Transverse colon (tissue), 4 donors: ENCODE measurements at regions not wholly inside any gene's neighbourhood (a gene's known extent, or its start where the extent isn't known, plus 50 kb on each side); places are given as distances from the start of the nearest gene placed in this dataset.

Experiments
- DNase-seq: peaks from one replicate; pipeline ENCODE4 v3.0.0-alpha.2; 2019
- H3K27ac ChIP-seq, 4 donors: fragments of 200-600 bp; sonication (generic); 2 replicates each; pipeline ENCODE4 v1.5.1; 2016 to 2018; ENCODE audit warnings: inconsistent platforms in 4 of 4
- H3K27me3 ChIP-seq: fragments of 200-600 bp; sonication (generic); 2 replicates; pipeline ENCODE4 v1.5.1; 2017; ENCODE audit warnings: inconsistent platforms
- H3K36me3 ChIP-seq, 4 donors: fragments of 200-600 bp; sonication (generic); 2 replicates each; pipeline ENCODE4 v1.5.1; 2017 to 2019; ENCODE audit warnings: inconsistent platforms in 4 of 4
- H3K4me1 ChIP-seq, 4 donors: fragments of 200-600 bp; sonication (generic); 2 replicates each; pipeline ENCODE4 v1.5.1; 2017 to 2020; ENCODE audit warnings: inconsistent platforms in 4 of 4
- H3K4me3 ChIP-seq, 4 donors: fragments of 200-600 bp; sonication (generic); 1 replicate in 1 of 4; 2 replicates in 3 of 4; pipeline versions ENCODE4 v1.5.1 to v1.6.1; 2017 to 2019; ENCODE audit warnings: inconsistent platforms in 4 of 4
- H3K9me3 ChIP-seq, 2 donors: fragments of 200-600 bp; sonication (generic); 2 replicates each; pipeline ENCODE4 v1.5.1; 2017 to 2019; ENCODE audit warnings: inconsistent platforms in 2 of 2
- EP300 ChIP-seq: sonication (generic); formaldehyde crosslinking; IDR thresholded peaks from one replicate; pipeline ENCODE4 v1.6.1; 2017; ENCODE audit warnings: antibody characterized with exemption, low read depth
- POLR2A ChIP-seq: fragments of 450-650 bp; IDR thresholded peaks from one replicate; pipeline ENCODE4 v1.6.1; 2016; ENCODE audit warnings: antibody characterized with exemption, mild to moderate bottlenecking, moderate library complexity
- POLR2AphosphoS5 ChIP-seq, 3 donors: sonication (generic); formaldehyde crosslinking; IDR thresholded peaks; one replicate each; pipeline ENCODE4 v1.6.1; 2016; ENCODE audit warnings: antibody characterized with exemption in 3 of 3
- WGBS, 2 donors: methylation state at CpG; one replicate each; pipeline ENCODE4 v1.1.5; 2018; ENCODE audit warnings: low coverage in 1 of 2; 5-methylcytosine and 5-hydroxymethylcytosine counted together
- in situ Hi-C, 4 donors: fragments of 200-750 bp; cut with MboI; loops; one replicate each; pipeline versions ENCODE4 v1.15.0 to v1.15.1; 2017; ENCODE audit warnings: low sequenced_read_pairs in 3 of 4, low pct_ligation_motif_present in 1 of 4, low pct_unique_long_range_greater_than_20kb in 1 of 4
- intact Hi-C: fragments of 100-400 bp; cut with DNase I; formaldehyde crosslinking; loops from one replicate; pipeline ENCODE4 v1.15.1; 2023; ENCODE audit warnings: low total_unique reads
- TF ChIP-seq, protein P1 (sequence below), 5 experiments: fragments of 200-600 bp in 3 of 5; fragments of 450-650 bp in 2 of 5; sonication (generic) in 3 of 5; IDR thresholded peaks; 1 replicate in 2 of 5; 2 replicates in 3 of 5; pipeline ENCODE4 v1.5.1; 2016 to 2017; ENCODE audit warnings: antibody characterized with exemption in 5 of 5, inconsistent platforms in 3 of 5, mild to moderate bottlenecking in 2 of 5, moderate library complexity in 1 of 5

DNA sequence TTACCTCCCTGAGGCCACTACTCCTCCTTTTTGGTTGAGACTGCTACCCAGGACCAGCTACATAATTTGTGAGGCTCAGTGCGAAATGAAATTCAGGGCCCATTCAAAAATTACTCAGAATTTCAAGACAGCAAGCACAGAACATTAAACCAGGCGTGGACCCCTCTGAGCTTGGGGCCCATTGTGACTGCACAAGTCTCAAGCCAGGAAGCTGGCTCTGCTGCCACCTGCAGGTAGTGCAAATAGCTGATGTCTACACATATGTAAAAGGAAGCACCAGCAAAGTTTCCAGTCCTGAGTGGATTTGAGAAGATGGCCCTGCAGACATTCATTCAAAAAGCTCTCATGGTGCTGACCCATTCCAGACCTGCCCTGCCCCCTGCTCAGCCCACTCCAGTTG, 213.4 kb upstream of the LNX1 start:
- H3K9me3 ChIP-seq: no peaks in the 10 kb centered on the region
- H3K4me3 ChIP-seq: no peak overlapping the region
- peak; percentile 68 for DNase-seq
- in situ Hi-C loops: no loop called here
- no peaks in the 10 kb centered on the region for H3K36me3 ChIP-seq
- intact Hi-C loops: no loop called here
- H3K27me3 ChIP-seq: no peaks in the 10 kb centered on the region
- TF ChIP-seq, protein P1, sequence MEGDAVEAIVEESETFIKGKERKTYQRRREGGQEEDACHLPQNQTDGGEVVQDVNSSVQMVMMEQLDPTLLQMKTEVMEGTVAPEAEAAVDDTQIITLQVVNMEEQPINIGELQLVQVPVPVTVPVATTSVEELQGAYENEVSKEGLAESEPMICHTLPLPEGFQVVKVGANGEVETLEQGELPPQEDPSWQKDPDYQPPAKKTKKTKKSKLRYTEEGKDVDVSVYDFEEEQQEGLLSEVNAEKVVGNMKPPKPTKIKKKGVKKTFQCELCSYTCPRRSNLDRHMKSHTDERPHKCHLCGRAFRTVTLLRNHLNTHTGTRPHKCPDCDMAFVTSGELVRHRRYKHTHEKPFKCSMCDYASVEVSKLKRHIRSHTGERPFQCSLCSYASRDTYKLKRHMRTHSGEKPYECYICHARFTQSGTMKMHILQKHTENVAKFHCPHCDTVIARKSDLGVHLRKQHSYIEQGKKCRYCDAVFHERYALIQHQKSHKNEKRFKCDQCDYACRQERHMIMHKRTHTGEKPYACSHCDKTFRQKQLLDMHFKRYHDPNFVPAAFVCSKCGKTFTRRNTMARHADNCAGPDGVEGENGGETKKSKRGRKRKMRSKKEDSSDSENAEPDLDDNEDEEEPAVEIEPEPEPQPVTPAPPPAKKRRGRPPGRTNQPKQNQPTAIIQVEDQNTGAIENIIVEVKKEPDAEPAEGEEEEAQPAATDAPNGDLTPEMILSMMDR (IDR thresholded peaks at IDR 0.05): peak; percentile 44 to 60 (median 54)
- TF ChIP-seq POLR2A: no peak
- no peak for TF ChIP-seq POLR2AphosphoS5 (IDR thresholded peaks at IDR 0.05)
- no peak for TF ChIP-seq EP300
- no peaks in the 10 kb centered on the region for H3K4me1 ChIP-seq
- no peak overlapping the region for H3K27ac ChIP-seq
- WGBS, 2 donors: 50% methylated on average over 2 of the region's 2 CpGs; no CpG with 5 or more reads in 1 of the 2 donors

DNA sequence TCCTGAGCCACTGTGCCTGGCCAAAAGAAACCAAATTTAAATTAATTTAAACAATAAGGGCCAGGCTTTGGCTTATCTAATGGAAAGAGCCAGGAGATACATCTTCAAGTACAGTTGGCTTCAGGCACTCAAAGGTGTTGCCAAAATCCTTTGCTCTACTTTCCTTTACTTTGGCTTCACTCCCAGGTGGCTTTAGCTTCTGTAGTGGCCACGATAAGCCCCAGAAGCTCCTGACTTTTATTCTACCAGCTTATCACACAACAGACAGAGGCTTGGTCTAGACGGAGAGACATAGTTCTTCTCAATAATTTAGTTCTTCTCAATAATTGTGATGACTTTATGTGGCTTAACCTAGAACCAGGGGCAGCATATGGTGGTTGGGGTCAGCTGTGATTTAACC, 211.2 kb upstream of the LNX1 start:
- H3K27me3 ChIP-seq: no peaks in the 10 kb centered on the region
- intact Hi-C loops: no loop called here
- no peak overlapping the region for H3K27ac ChIP-seq
- no peaks in the 10 kb centered on the region for H3K9me3 ChIP-seq
- TF ChIP-seq EP300: no peak
- TF ChIP-seq, protein P1 (IDR thresholded peaks at IDR 0.05): no peak
- TF ChIP-seq POLR2A: no peak
- TF ChIP-seq POLR2AphosphoS5 (IDR thresholded peaks at IDR 0.05): no peak
- H3K4me1 ChIP-seq: no peaks in the 10 kb centered on the region
- H3K36me3 ChIP-seq: no peaks in the 10 kb centered on the region
- no peak overlapping the region for H3K4me3 ChIP-seq
- DNase-seq: no peak
- WGBS, 2 donors: 64 to 68% methylated on average over 2 of the region's 2 CpGs
- in situ Hi-C loops: no loop called here

- 41 to 50% methylated on average over 3 of the region's 3 CpGs for WGBS, 2 donors
- Histone ChIP-seq H3K36me3 (no peaks in the 10 kb centered on the region), H3K9me3 (no peaks in the 10 kb centered on the region), H3K4me3 (no peak overlapping the region), H3K27me3 (no peaks in the 10 kb centered on the region), H3K4me1 (no peaks in the 10 kb centered on the region), H3K27ac (no peak overlapping the region)
- in situ Hi-C loops: no loop called here
- intact Hi-C loops: no loop called here
- no peak for DNase-seq
- TF ChIP-seq POLR2AphosphoS5 (IDR thresholded peaks at IDR 0.05): peak in 1 of 3 donors; percentile 32
- no peak for TF ChIP-seq POLR2A
- TF ChIP-seq, protein P1 (IDR thresholded peaks at IDR 0.05): no peak
- TF ChIP-seq EP300: no peak
These were observed 210.1 kb upstream of the LNX1 start for GRCh38 chr4:53801373-53801772.

- WGBS, 2 donors: 83% methylated on average over 3 of the region's 3 CpGs
- Histone ChIP-seq H3K36me3 (no peaks in the 10 kb centered on the region), H3K4me1 (no peaks in the 10 kb centered on the region), H3K4me3 (no peak overlapping the region), H3K27ac (no peak overlapping the region), H3K9me3 (no peaks in the 10 kb centered on the region), H3K27me3 (no peaks in the 10 kb centered on the region)
- no peak for DNase-seq
- in situ Hi-C loops: no loop called here
- intact Hi-C loops: no loop called here
- TF ChIP-seq EP300 (no peak), POLR2A (no peak), POLR2AphosphoS5 (IDR thresholded peaks at IDR 0.05) (no peak)
- TF ChIP-seq, protein P1 (IDR thresholded peaks at IDR 0.05): no peak
These were observed 209.5 kb upstream of the LNX1 start for GRCh38 chr4:53800741-53801140.
